ENCODE measurements at regions not wholly inside any gene's neighbourhood (a gene's known extent, or its start where the extent isn't known, plus 50 kb on each side); places are given as distances from the start of the nearest gene placed in this dataset.
"Not testable (repeated sequence)": the region's sequence is repeated elsewhere in the genome, so short reads cannot be mapped to it uniquely, and the experiment has no call there.

- Mint-ChIP-seq H3K4me3 (no peak overlapping the region), H3K27me3 (ENCODE audit: low read depth) (no peaks in the 10 kb centered on the region), H3K27ac (ENCODE audit: unreplicated experiment) (no peak overlapping the region), H3K36me3 (ENCODE audit: low read depth) (peaks cover 9% of the 10 kb centered on the region), H3K4me1 (no peaks in the 10 kb centered on the region), H3K9me3 (peaks cover 8% of the 10 kb centered on the region)
- DNase-seq (ENCODE audit: low read depth, low spot score): no peak
- TF ChIP-seq, protein P1, sequence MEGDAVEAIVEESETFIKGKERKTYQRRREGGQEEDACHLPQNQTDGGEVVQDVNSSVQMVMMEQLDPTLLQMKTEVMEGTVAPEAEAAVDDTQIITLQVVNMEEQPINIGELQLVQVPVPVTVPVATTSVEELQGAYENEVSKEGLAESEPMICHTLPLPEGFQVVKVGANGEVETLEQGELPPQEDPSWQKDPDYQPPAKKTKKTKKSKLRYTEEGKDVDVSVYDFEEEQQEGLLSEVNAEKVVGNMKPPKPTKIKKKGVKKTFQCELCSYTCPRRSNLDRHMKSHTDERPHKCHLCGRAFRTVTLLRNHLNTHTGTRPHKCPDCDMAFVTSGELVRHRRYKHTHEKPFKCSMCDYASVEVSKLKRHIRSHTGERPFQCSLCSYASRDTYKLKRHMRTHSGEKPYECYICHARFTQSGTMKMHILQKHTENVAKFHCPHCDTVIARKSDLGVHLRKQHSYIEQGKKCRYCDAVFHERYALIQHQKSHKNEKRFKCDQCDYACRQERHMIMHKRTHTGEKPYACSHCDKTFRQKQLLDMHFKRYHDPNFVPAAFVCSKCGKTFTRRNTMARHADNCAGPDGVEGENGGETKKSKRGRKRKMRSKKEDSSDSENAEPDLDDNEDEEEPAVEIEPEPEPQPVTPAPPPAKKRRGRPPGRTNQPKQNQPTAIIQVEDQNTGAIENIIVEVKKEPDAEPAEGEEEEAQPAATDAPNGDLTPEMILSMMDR (conservative IDR thresholded peaks at IDR 0.05): no peak
Observed at GRCh38 chr20:29318871-29319461, 1938.5 kb upstream of the DEFB115 start.

- H3K27me3 Mint-ChIP-seq (ENCODE audit: low read depth): no peaks in the 10 kb centered on the region
- H3K9me3 Mint-ChIP-seq: peaks cover 2% of the 10 kb centered on the region
- TF ChIP-seq, protein P1 (conservative IDR thresholded peaks at IDR 0.05): no peak
- no peaks in the 10 kb centered on the region for H3K4me1 Mint-ChIP-seq
- no peak overlapping the region for H3K27ac Mint-ChIP-seq (ENCODE audit: unreplicated experiment)
- DNase-seq (ENCODE audit: low read depth, low spot score): no peak
- H3K4me3 Mint-ChIP-seq: no peak overlapping the region
- peaks cover 3% of the 10 kb centered on the region for H3K36me3 Mint-ChIP-seq (ENCODE audit: low read depth)
Observed at GRCh38 chr20:29319725-29320124, 1937.7 kb upstream of the DEFB115 start.

GRCh38 chr20:29320216-29320949 is 1937.1 kb upstream of the DEFB115 start:
- not testable (repeated sequence) for H3K9me3 Mint-ChIP-seq; H3K4me3 Mint-ChIP-seq; DNase-seq (ENCODE audit: low read depth, low spot score); H3K27me3 Mint-ChIP-seq (ENCODE audit: low read depth); H3K36me3 Mint-ChIP-seq (ENCODE audit: low read depth); H3K27ac Mint-ChIP-seq (ENCODE audit: unreplicated experiment); H3K4me1 Mint-ChIP-seq

GRCh38 chr20:29323631-29324515 is 1933.6 kb upstream of the DEFB115 start:
- H3K27ac Mint-ChIP-seq (ENCODE audit: unreplicated experiment); H3K4me1 Mint-ChIP-seq; DNase-seq (ENCODE audit: low read depth, low spot score); H3K4me3 Mint-ChIP-seq; H3K27me3 Mint-ChIP-seq (ENCODE audit: low read depth); H3K9me3 Mint-ChIP-seq: not testable (repeated sequence)
- peaks cover 14% of the 10 kb centered on the region for H3K36me3 Mint-ChIP-seq (ENCODE audit: low read depth)

- H3K27ac Mint-ChIP-seq (ENCODE audit: unreplicated experiment); H3K4me1 Mint-ChIP-seq; DNase-seq (ENCODE audit: low read depth, low spot score); H3K27me3 Mint-ChIP-seq (ENCODE audit: low read depth); H3K9me3 Mint-ChIP-seq; H3K4me3 Mint-ChIP-seq: not testable (repeated sequence)
- peaks cover 14% of the 10 kb centered on the region for H3K36me3 Mint-ChIP-seq (ENCODE audit: low read depth)
Observed at GRCh38 chr20:29324516-29325303, 1932.8 kb upstream of the DEFB115 start.

DNA sequence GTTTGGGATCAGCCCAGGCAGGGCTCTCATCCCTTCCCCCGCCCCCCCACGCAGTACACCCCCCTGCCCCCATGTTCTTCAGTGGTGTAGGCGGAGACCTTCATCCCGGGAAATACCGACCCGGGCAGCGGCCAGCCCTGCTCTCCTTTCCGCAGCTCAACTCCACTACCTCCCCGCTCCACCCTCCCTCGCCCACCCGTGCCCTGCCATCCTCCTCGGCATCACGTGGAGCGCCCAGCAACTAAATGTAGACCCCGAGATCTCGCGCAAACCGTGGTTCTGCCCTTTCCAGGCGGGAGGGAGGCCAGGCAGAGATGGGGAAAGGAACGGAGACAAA is 1932.2 kb upstream of the DEFB115 start:
- Mint-ChIP-seq H3K4me1 (no peaks in the 10 kb centered on the region), H3K9me3 (peaks cover 13% of the 10 kb centered on the region), H3K27me3 (ENCODE audit: low read depth) (no peaks in the 10 kb centered on the region), H3K27ac (ENCODE audit: unreplicated experiment) (no peak overlapping the region), H3K36me3 (ENCODE audit: low read depth) (peaks cover 16% of the 10 kb centered on the region), H3K4me3 (no peak overlapping the region)
- TF ChIP-seq, protein P1 (conservative IDR thresholded peaks at IDR 0.05): no peak
- no peak for DNase-seq (ENCODE audit: low read depth, low spot score)

- not testable (repeated sequence) for H3K4me1 Mint-ChIP-seq; H3K27me3 Mint-ChIP-seq (ENCODE audit: low read depth); H3K27ac Mint-ChIP-seq (ENCODE audit: unreplicated experiment); H3K4me3 Mint-ChIP-seq; DNase-seq (ENCODE audit: low read depth, low spot score)
- H3K9me3 Mint-ChIP-seq: peaks cover 19% of the 10 kb centered on the region
- peaks cover 21% of the 10 kb centered on the region for H3K36me3 Mint-ChIP-seq (ENCODE audit: low read depth)
Observed at GRCh38 chr20:29325781-29326180, 1931.7 kb upstream of the DEFB115 start.

Data from neural crest cell (in vitro differentiated cells).